HEK293 (cell line): ENCODE measurements at regions not wholly inside any gene's neighbourhood (a gene's known extent, or its start where the extent isn't known, plus 50 kb on each side); places are given as distances from the start of the nearest gene placed in this dataset.
A peak's percentile ranks its signal among the peaks of the same experiment; 100 is the strongest.

Experiments
- CTCF ChIA-PET: fragments of 350-600 bp; formaldehyde crosslinking; extraction: SDS; loops from one replicate; lab custom pipeline; 2021; ENCODE audit warnings: antibody characterized with exemption; lab: Yijun Ruan, JAX
- POLR2A ChIA-PET: fragments of 300-600 bp; formaldehyde crosslinking; extraction: SDS; loops from one replicate; lab custom pipeline; 2020; ENCODE audit warnings: antibody characterized with exemption, inconsistent platforms; lab: Yijun Ruan, JAX
- H3K27ac ChIP-seq: fragments of 200-500 bp; sonication (Bioruptor generic); 2 replicates; pipeline ENCODE4 v1.5.1; 2014; ENCODE audit warnings: low read depth, low read length, control low read depth, inconsistent platforms; ENCODE audit errors: extremely low read depth
- H3K36me3 ChIP-seq, 2 experiments: fragments of 200-500 bp in 1 of 2; sonication (Bioruptor generic) in 1 of 2; 1 replicate in 1 of 2; 2 replicates in 1 of 2; pipeline ENCODE4 v1.5.1; 2014 to 2017; ENCODE audit warnings: inconsistent platforms in 2 of 2, low read length in 2 of 2; ENCODE audit not compliant: control insufficient read depth in 2 of 2, insufficient read depth in 1 of 2
- H3K4me1 ChIP-seq: fragments of 200-500 bp; sonication (Bioruptor generic); 2 replicates; pipeline ENCODE4 v1.5.1; 2014; ENCODE audit warnings: mild to moderate bottlenecking, low read length, inconsistent platforms; ENCODE audit not compliant: control insufficient read depth, insufficient read depth
- H3K4me3 ChIP-seq: 2 replicates; pipeline ENCODE4 v1.5.1; 2011; ENCODE audit warnings: low read depth, mild to moderate bottlenecking, control low read depth, low read length, moderate library complexity
- H3K9me3 ChIP-seq: fragments of 200-500 bp; sonication (Bioruptor generic); 2 replicates; pipeline ENCODE4 v1.5.1; 2014; ENCODE audit warnings: low read depth, low read length, inconsistent platforms; ENCODE audit not compliant: control insufficient read depth, insufficient read depth
- BCL11B ChIP-seq: fragments of 450-650 bp; formaldehyde crosslinking; IDR thresholded peaks from 2 replicates; pipeline ENCODE4 v1.5.1; 2016; ENCODE audit warnings: low read depth, missing biosample characterization, missing genetic modification characterization
- GLI4 ChIP-seq: fragments of 450-650 bp; formaldehyde crosslinking; IDR thresholded peaks from 2 replicates; pipeline ENCODE4 v1.5.1; 2016; ENCODE audit warnings: missing biosample characterization, missing genetic modification characterization
- KLF1 ChIP-seq: fragments of 450-650 bp; formaldehyde crosslinking; IDR thresholded peaks from 2 replicates; pipeline ENCODE4 v1.5.1; 2016; ENCODE audit warnings: missing biosample characterization, missing genetic modification characterization
- KLF9 ChIP-seq: fragments of 450-650 bp; formaldehyde crosslinking; IDR thresholded peaks from 2 replicates; pipeline ENCODE4 v1.5.1; 2016; ENCODE audit warnings: missing biosample characterization, missing genetic modification characterization, low read depth
- ZNF114 ChIP-seq: fragments of 450-650 bp; formaldehyde crosslinking; IDR thresholded peaks from 2 replicates; pipeline ENCODE4 v1.5.0; 2017; ENCODE audit warnings: missing biosample characterization, missing genetic modification characterization
- ZNF140 ChIP-seq: fragments of 450-650 bp; formaldehyde crosslinking; IDR thresholded peaks from 2 replicates; pipeline ENCODE4 v1.5.1; 2016; ENCODE audit warnings: missing biosample characterization, missing genetic modification characterization
- ZNF302 ChIP-seq: fragments of 450-650 bp; formaldehyde crosslinking; IDR thresholded peaks from 2 replicates; pipeline ENCODE4 v1.5.1; 2016; ENCODE audit warnings: missing biosample characterization, missing genetic modification characterization, low read depth
- ZNF391 ChIP-seq: fragments of 450-650 bp; formaldehyde crosslinking; IDR thresholded peaks from 2 replicates; pipeline ENCODE4 v1.5.1; 2016; ENCODE audit warnings: low read depth, missing biosample characterization, missing genetic modification characterization, borderline replicate concordance
- ZNF426 ChIP-seq: fragments of 450-650 bp; formaldehyde crosslinking; IDR thresholded peaks from 2 replicates; pipeline ENCODE4 v1.5.1; 2017; ENCODE audit warnings: missing biosample characterization, missing genetic modification characterization, mild to moderate bottlenecking, inconsistent platforms, moderate library complexity
- ZNF48 ChIP-seq: fragments of 450-650 bp; formaldehyde crosslinking; IDR thresholded peaks from 2 replicates; pipeline ENCODE4 v1.5.1; 2016; ENCODE audit warnings: missing biosample characterization, missing genetic modification characterization
- ZNF629 ChIP-seq: fragments of 450-650 bp; formaldehyde crosslinking; IDR thresholded peaks from 2 replicates; pipeline ENCODE4 v1.5.1; 2017; ENCODE audit warnings: missing biosample characterization, missing genetic modification characterization
- ZNF654 ChIP-seq: fragments of 450-650 bp; formaldehyde crosslinking; IDR thresholded peaks from 2 replicates; pipeline ENCODE4 v1.5.1; 2016; ENCODE audit warnings: low read depth, missing biosample characterization, missing genetic modification characterization
- ZNF658 ChIP-seq: fragments of 450-650 bp; formaldehyde crosslinking; IDR thresholded peaks from 2 replicates; pipeline ENCODE4; 2016; ENCODE audit warnings: missing biosample characterization, missing genetic modification characterization
- TF ChIP-seq, protein P1 (sequence below): fragments of 450-650 bp; formaldehyde crosslinking; IDR thresholded peaks from 2 replicates; pipeline ENCODE4 v1.5.1; 2016; ENCODE audit warnings: missing biosample characterization, missing genetic modification characterization
- TF ChIP-seq, protein P2 (sequence below): fragments of 450-650 bp; formaldehyde crosslinking; conservative IDR thresholded peaks from 2 replicates; pipeline ENCODE4 v1.5.1; 2016; ENCODE audit warnings: low read depth, missing biosample characterization, missing genetic modification characterization
- TF ChIP-seq, protein P3 (sequence below): fragments of 450-650 bp; formaldehyde crosslinking; optimal IDR thresholded peaks from 2 replicates; pipeline ENCODE3; 2016; ENCODE audit warnings: missing biosample characterization, mild to moderate bottlenecking, missing genetic modification characterization
- TF ChIP-seq, protein P4 (sequence below): fragments of 450-650 bp; formaldehyde crosslinking; IDR thresholded peaks from 2 replicates; pipeline ENCODE4 v1.5.1; 2016; ENCODE audit warnings: missing biosample characterization, missing genetic modification characterization
- TF ChIP-seq, protein P5 (sequence below): fragments of 450-650 bp; formaldehyde crosslinking; IDR thresholded peaks from 2 replicates; pipeline ENCODE4 v1.5.1; 2016; ENCODE audit warnings: missing biosample characterization, missing genetic modification characterization
- TF ChIP-seq, protein P6 (sequence below): fragments of 450-650 bp; formaldehyde crosslinking; IDR thresholded peaks from 2 replicates; pipeline ENCODE4 v1.5.1; 2017; ENCODE audit warnings: missing biosample characterization, missing genetic modification characterization

DNA sequence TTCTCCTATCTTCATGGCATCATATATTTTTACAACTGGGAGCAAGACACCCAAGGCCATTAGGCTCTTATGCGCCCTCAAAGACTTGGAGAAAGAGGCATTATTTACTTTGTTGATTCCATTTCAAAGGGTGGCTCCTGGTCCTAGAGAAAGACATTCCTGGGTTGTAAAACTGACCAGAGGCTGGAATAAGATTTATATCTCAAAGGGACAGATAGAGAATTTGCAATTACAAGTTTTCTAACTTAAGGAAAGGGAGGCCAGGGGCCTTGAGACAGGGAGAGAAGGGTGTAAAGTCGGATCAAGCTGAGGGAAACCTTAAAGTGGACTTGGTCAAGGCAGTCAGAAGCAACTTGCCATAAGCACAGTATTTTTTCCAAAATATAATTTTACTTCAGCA lies 1086.0 kb downstream of the SORCS3 start (continued):
- TF ChIP-seq, protein P1, sequence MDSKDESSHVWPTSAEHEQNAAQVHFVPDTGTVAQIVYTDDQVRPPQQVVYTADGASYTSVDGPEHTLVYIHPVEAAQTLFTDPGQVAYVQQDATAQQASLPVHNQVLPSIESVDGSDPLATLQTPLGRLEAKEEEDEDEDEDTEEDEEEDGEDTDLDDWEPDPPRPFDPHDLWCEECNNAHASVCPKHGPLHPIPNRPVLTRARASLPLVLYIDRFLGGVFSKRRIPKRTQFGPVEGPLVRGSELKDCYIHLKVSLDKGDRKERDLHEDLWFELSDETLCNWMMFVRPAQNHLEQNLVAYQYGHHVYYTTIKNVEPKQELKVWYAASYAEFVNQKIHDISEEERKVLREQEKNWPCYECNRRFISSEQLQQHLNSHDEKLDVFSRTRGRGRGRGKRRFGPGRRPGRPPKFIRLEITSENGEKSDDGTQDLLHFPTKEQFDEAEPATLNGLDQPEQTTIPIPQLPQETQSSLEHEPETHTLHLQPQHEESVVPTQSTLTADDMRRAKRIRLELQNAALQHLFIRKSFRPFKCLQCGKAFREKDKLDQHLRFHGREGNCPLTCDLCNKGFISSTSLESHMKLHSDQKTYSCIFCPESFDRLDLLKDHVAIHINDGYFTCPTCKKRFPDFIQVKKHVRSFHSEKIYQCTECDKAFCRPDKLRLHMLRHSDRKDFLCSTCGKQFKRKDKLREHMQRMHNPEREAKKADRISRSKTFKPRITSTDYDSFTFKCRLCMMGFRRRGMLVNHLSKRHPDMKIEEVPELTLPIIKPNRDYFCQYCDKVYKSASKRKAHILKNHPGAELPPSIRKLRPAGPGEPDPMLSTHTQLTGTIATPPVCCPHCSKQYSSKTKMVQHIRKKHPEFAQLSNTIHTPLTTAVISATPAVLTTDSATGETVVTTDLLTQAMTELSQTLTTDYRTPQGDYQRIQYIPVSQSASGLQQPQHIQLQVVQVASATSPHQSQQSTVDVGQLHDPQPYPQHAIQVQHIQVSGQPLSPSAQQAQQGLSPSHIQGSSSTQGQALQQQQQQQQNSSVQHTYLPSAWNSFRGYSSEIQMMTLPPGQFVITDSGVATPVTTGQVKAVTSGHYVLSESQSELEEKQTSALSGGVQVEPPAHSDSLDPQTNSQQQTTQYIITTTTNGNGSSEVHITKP (tag by site-specific recombination) = no peak
- TF ChIP-seq ZNF48 (tag by site-specific recombination) = no peak
- TF ChIP-seq ZNF629 (tag by site-specific recombination) = no peak
- TF ChIP-seq KLF1 (tag by site-specific recombination) = no peak
- TF ChIP-seq ZNF302 (tag by site-specific recombination) = no peak
- no peak for TF ChIP-seq BCL11B (tag by site-specific recombination)
- TF ChIP-seq, protein P2, sequence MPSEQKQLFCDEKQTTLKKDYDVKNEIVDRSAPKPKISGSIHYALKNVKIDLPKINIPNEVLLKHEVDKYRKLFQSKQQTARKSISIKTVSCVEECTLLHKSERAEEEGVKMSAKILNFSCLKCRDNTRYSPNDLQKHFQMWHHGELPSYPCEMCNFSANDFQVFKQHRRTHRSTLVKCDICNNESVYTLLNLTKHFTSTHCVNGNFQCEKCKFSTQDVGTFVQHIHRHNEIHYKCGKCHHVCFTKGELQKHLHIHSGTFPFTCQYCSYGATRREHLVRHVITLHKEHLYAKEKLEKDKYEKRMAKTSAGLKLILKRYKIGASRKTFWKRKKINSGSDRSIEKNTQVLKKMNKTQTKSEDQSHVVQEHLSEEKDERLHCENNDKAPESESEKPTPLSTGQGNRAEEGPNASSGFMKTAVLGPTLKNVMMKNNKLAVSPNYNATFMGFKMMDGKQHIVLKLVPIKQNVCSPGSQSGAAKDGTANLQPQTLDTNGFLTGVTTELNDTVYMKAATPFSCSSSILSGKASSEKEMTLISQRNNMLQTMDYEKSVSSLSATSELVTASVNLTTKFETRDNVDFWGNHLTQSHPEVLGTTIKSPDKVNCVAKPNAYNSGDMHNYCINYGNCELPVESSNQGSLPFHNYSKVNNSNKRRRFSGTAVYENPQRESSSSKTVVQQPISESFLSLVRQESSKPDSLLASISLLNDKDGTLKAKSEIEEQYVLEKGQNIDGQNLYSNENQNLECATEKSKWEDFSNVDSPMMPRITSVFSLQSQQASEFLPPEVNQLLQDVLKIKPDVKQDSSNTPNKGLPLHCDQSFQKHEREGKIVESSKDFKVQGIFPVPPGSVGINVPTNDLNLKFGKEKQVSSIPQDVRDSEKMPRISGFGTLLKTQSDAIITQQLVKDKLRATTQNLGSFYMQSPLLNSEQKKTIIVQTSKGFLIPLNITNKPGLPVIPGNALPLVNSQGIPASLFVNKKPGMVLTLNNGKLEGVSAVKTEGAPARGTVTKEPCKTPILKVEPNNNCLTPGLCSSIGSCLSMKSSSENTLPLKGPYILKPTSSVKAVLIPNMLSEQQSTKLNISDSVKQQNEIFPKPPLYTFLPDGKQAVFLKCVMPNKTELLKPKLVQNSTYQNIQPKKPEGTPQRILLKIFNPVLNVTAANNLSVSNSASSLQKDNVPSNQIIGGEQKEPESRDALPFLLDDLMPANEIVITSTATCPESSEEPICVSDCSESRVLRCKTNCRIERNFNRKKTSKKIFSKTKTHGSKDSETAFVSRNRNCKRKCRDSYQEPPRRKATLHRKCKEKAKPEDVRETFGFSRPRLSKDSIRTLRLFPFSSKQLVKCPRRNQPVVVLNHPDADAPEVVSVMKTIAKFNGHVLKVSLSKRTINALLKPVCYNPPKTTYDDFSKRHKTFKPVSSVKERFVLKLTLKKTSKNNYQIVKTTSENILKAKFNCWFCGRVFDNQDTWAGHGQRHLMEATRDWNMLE (tag by site-specific recombination) = no peak
- TF ChIP-seq, protein P3, sequence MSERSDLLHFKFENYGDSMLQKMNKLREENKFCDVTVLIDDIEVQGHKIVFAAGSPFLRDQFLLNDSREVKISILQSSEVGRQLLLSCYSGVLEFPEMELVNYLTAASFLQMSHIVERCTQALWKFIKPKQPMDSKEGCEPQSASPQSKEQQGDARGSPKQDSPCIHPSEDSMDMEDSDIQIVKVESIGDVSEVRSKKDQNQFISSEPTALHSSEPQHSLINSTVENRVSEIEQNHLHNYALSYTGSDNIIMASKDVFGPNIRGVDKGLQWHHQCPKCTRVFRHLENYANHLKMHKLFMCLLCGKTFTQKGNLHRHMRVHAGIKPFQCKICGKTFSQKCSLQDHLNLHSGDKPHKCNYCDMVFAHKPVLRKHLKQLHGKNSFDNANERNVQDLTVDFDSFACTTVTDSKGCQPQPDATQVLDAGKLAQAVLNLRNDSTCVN (tag by site-specific recombination) = no peak

DNA sequence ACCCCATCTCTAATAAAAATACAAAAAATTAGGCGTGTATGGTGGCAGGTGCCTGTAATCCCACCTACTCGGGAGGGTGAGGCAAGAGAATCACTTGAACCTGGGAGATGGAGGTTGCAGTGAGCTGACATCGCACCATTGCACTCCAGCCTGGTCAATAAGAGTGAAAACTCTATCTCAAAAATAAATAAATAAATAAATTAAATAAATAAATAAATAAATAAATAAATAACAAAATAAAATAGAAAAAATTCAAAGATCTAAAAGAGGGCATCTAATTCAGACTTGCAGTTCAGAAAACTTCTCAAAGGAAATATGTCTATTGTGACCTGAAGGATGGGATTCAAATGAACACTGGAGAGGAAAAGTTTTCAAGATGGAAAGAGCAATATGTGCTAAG lies 1085.1 kb downstream of the SORCS3 start:
- H3K4me3 ChIP-seq = no peak overlapping the region
- ChIA-PET CTCF (no interaction called here), POLR2A (no interaction called here)
- H3K36me3 ChIP-seq = no peaks in the 10 kb centered on the region
- no peak overlapping the region for H3K27ac ChIP-seq
- no peaks in the 10 kb centered on the region for H3K9me3 ChIP-seq
- H3K4me1 ChIP-seq = no peaks in the 10 kb centered on the region
- TF ChIP-seq ZNF658 (tag by site-specific recombination) (no peak), GLI4 (no peak), ZNF426 (tag by site-specific recombination) (peak; percentile 90), ZNF391 (tag by site-specific recombination) (no peak), ZNF654 (peak; percentile 33), KLF9 (no peak), ZNF114 (no peak), ZNF140 (tag by site-specific recombination) (peak; percentile 77; the same call in 1 of the 2 replicates)
- TF ChIP-seq, protein P4, sequence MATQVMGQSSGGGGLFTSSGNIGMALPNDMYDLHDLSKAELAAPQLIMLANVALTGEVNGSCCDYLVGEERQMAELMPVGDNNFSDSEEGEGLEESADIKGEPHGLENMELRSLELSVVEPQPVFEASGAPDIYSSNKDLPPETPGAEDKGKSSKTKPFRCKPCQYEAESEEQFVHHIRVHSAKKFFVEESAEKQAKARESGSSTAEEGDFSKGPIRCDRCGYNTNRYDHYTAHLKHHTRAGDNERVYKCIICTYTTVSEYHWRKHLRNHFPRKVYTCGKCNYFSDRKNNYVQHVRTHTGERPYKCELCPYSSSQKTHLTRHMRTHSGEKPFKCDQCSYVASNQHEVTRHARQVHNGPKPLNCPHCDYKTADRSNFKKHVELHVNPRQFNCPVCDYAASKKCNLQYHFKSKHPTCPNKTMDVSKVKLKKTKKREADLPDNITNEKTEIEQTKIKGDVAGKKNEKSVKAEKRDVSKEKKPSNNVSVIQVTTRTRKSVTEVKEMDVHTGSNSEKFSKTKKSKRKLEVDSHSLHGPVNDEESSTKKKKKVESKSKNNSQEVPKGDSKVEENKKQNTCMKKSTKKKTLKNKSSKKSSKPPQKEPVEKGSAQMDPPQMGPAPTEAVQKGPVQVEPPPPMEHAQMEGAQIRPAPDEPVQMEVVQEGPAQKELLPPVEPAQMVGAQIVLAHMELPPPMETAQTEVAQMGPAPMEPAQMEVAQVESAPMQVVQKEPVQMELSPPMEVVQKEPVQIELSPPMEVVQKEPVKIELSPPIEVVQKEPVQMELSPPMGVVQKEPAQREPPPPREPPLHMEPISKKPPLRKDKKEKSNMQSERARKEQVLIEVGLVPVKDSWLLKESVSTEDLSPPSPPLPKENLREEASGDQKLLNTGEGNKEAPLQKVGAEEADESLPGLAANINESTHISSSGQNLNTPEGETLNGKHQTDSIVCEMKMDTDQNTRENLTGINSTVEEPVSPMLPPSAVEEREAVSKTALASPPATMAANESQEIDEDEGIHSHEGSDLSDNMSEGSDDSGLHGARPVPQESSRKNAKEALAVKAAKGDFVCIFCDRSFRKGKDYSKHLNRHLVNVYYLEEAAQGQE (tag by site-specific recombination) = peak; percentile 68; the same call in 1 of the 2 replicates
- TF ChIP-seq, protein P5, sequence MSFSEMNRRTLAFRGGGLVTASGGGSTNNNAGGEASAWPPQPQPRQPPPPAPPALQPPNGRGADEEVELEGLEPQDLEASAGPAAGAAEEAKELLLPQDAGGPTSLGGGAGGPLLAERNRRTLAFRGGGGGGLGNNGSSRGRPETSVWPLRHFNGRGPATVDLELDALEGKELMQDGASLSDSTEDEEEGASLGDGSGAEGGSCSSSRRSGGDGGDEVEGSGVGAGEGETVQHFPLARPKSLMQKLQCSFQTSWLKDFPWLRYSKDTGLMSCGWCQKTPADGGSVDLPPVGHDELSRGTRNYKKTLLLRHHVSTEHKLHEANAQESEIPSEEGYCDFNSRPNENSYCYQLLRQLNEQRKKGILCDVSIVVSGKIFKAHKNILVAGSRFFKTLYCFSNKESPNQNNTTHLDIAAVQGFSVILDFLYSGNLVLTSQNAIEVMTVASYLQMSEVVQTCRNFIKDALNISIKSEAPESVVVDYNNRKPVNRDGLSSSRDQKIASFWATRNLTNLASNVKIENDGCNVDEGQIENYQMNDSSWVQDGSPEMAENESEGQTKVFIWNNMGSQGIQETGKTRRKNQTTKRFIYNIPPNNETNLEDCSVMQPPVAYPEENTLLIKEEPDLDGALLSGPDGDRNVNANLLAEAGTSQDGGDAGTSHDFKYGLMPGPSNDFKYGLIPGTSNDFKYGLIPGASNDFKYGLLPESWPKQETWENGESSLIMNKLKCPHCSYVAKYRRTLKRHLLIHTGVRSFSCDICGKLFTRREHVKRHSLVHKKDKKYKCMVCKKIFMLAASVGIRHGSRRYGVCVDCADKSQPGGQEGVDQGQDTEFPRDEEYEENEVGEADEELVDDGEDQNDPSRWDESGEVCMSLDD (tag by site-specific recombination) = no peak
- TF ChIP-seq, protein P6, sequence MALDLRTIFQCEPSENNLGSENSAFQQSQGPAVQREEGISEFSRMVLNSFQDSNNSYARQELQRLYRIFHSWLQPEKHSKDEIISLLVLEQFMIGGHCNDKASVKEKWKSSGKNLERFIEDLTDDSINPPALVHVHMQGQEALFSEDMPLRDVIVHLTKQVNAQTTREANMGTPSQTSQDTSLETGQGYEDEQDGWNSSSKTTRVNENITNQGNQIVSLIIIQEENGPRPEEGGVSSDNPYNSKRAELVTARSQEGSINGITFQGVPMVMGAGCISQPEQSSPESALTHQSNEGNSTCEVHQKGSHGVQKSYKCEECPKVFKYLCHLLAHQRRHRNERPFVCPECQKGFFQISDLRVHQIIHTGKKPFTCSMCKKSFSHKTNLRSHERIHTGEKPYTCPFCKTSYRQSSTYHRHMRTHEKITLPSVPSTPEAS (tag by site-specific recombination) = no peak
